ENCODE measurements at regions not wholly inside any gene's neighbourhood (a gene's known extent, or its start where the extent isn't known, plus 50 kb on each side); places are given as distances from the start of the nearest gene placed in this dataset.

DNA sequence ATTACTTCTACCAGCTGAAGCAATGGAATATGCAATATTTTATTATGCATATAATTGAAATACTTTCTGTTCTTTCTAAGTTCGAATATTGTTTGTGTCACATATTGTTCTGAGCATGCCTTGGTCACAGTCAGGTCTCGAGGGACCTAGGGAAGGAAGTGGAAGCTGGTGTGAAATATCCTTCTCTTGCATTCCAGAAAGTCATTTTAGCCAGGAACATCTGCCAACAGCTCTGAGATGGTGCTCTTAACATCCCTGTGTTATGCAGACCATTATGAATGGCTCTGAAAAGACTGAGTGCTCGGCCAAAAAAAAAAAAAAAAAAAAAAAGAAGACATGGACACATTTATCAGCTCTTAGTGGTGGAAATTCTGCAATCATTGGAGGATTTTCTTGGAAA is 132.7 kb upstream of the JAG1 start:
- no peak for DNase-seq (ENCODE audit: low spot score)

GRCh38 chr20:10807013-10807412 is 133.2 kb upstream of the JAG1 start:
- no peak for DNase-seq (ENCODE audit: low spot score)

DNA sequence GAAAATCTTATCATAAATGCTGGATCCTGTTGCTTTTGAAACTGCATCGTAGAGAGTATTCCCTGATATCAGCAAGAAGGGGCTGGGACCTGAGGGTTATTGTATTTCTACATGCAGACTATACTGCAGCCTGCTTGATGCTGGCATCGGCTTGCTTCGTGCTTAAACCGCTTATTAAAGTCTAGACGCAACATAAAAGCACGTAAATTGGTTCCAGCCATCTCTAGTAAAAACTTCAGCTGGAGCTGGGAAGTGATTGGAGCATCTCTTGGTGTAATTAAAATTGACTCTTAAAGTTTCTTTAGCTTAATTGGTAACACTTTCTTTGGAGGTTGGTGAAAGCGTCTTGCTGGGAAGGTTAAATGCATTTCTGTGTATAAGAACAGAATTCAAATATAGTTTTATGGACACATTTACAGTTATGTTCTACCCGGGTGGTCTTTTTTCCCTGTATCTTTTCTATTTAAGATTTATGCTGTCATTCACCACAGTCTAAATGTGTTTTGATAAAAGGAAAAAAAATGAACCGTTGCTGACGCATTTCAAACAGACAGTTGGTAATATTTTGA is 139.0 kb upstream of the JAG1 start:
- DNase-seq (ENCODE audit: low spot score): no peak

- no peak for DNase-seq (ENCODE audit: low spot score)
These were observed 149.8 kb upstream of the JAG1 start for GRCh38 chr20:10823585-10823984.

GRCh38 chr20:10824750-10825500 is 151.1 kb upstream of the JAG1 start:
- no peak for DNase-seq (ENCODE audit: low spot score)

GRCh38 chr20:10826111-10826510 is 152.3 kb upstream of the JAG1 start:
- no peak for DNase-seq (ENCODE audit: low spot score)

- no peak for DNase-seq (ENCODE audit: low spot score)
These were observed 154.4 kb upstream of the JAG1 start for GRCh38 chr20:10828180-10828579.

GRCh38 chr20:10832141-10832540 is 158.3 kb upstream of the JAG1 start:
- DNase-seq (ENCODE audit: low spot score): no peak

DNA sequence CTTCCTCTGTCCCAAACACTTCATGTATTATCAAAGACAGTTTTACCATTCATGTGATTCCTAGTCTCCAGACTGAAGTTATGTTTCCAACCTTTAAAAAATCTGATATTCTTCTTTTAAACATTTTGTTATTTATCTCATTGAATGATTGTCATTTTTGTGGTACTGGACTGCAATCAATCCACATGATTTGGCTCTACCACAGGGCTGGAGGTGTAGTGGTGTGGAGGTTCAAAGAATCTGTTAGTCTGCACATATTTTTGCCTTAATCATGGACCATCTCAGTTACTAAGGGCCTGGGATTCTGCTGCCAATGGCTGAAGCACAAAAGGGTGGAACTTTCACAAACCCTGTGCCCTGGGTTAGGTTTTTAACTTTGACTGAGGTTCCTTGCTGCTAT is 164.1 kb upstream of the JAG1 start:
- no peak for DNase-seq (ENCODE audit: low spot score)

DNA sequence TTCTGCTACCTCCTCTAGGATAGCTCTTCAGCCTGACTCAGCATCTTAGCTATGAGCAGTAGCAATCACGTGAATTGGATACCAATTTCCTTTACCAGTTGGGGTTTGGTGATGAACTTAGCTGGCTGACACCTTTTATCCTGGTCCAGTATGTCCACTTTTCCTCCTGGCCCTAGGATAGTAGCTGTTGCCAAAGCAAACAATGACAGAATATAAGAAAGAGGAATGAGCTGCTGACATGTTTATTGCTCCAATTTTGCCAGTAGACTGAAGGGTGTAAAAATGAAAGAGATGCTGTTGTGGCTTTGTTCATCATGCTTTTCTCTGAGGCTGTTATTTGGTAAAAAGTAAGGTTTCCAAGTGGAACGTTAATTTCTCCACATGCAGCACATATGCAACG is 168.3 kb upstream of the JAG1 start:
- DNase-seq (ENCODE audit: low spot score): no peak

GRCh38 chr20:10843146-10843711 is 169.4 kb upstream of the JAG1 start:
- no peak for DNase-seq (ENCODE audit: low spot score)

- no peak for DNase-seq (ENCODE audit: low spot score)
These were observed 173.0 kb upstream of the JAG1 start for GRCh38 chr20:10846766-10847165.

DNA sequence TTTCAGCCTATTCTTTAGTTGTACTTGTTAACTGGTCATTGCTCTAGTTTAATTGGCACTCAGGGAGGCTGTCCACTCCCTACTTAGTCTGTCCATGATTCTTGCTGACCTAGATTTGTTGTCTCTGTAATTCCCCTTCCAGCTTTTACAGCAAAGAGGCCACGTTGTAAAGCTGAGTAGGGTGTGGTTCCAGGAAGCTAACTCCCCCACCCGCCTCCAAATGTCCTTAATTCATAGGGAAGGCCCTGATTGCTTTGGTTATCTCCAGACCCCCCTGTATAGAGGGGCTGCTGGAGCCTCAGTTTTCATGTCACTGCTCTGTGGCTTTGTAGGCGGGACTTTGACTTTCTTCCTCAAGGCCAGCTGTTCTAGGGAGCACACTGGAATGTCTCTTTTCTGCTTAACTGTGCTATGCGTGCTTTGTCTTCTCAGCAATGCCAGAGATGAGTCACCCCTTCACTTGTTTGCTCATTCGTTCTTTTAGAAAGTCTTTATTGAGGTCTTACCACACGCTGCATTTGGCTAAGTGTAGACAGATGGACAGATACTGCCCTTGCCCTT is 175.1 kb upstream of the JAG1 start:
- DNase-seq (ENCODE audit: low spot score): peak; percentile 40

- no peak for DNase-seq (ENCODE audit: low spot score)
These were observed 179.4 kb upstream of the JAG1 start for GRCh38 chr20:10853176-10853575.

GRCh38 chr20:10853731-10854130 is 179.9 kb upstream of the JAG1 start:
- no peak for DNase-seq (ENCODE audit: low spot score)

DNA sequence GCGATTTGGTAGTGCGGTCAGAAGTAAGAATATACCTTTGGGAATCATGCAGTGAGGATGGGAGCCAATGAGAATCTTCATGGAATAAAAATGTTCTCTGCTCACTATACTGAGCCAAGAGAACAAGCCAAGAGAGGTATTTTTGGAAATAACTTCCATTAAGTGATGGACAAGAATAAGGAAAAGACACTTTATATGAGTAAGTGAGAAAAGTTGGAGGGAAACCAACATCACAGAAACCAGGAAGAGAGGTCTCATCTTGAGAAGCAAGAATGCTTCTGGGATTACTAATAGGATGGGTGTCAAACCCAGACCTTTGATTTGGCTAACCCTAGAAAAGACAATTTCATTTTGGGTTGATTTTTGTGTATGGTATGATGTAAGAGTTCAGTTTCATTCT is 181.2 kb upstream of the JAG1 start:
- no peak for DNase-seq (ENCODE audit: low spot score)

- no peak for DNase-seq (ENCODE audit: low spot score)
These were observed 182.0 kb upstream of the JAG1 start for GRCh38 chr20:10855778-10856177.

DNA sequence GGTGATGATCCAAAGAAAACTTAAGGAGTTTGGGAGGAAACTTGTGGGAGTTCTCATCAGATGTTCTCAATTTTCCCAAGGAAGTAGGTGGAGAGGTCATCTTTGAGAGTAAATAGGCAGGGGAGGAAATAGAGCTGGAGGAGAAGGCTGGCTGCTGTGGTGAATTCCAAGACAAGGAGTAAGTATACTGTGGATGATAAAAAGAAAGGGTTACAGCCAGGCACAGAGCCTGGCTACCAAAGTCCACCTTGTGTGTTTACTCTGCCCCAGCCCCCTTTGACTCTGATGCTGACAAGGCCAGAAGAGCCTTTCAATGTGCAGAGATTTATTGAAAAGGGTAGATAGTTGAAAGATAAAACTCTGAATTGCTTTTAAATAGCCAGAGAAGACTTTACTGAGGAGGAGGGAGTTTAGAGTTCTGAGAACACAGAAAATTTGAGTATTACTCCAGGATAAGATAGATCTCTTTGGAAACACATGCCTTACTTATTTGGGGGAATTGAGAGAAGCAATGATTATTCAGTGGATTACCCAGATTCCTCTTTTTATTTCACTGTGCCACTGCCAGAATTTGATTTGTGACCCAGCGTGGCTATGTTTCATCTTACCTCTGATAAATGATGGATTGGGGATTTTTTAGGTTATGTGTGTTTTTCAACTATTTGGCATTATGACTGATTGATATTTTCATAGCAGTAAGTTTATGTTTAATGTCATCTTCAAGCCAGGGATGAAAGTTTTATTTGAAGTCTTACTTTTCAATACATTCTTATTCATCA is 182.6 kb upstream of the JAG1 start:
- no peak for DNase-seq (ENCODE audit: low spot score)

DNA sequence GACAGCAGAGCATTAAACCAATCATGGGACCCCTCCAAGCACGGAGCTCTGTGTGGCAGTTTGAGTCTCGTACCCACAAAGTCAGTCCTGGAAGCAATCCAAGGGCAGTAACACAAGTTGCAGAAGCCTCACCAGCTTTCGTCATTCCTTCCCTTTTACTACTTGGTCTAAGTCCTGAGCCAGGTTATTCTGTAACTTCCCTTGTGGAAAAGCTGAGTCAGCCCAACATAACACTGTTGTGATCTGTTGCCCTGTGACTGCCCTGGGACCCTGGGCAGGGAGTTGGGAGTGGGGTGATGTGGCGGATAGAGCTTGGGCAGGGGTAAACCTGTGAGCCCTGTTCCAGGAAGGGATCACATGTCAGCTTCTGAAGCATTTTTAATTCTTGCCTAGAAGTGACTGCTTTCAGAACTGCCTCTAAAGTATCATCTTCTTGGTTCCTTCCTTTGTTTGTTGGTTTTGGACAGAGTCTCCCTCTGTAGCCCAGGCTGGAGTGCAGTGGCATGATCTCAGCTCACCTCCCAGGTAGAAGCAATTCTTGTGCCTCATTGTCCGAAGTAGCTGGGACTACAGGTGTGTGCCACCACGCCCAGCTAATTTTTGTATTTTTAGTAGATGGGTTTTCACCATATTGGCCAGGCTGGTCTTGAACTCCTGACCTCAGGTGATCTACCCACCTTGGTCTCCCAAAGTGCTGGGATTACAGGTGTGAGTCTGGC is 183.7 kb upstream of the JAG1 start:
- no peak for DNase-seq (ENCODE audit: low spot score)

- DNase-seq (ENCODE audit: low spot score): no peak
These were observed 187.3 kb upstream of the JAG1 start for GRCh38 chr20:10861090-10861489.

DNA sequence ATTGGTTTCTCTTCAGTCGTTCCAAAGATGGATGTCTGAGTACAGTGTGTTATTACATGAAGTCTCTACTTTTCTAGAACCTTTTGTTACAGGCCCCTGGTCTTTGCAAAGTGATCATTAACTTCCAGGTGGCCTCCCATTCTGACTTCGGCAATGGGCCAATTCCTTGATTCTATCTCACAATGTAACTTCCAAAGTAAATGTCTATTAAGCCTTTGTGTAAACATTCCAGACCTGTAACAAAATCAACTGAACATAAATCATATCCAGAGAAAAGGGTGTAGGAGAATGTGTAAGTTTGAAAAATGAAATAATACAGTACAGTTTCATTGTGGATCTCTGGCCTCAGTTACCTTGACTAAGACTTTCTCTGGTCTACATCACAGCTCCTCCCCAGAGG is 187.8 kb upstream of the JAG1 start:
- no peak for DNase-seq (ENCODE audit: low spot score)

Data from COLO829 (cell line).